ENCODE measurements at regions not wholly inside any gene's neighbourhood (a gene's known extent, or its start where the extent isn't known, plus 50 kb on each side); places are given as distances from the start of the nearest gene placed in this dataset.

DNA sequence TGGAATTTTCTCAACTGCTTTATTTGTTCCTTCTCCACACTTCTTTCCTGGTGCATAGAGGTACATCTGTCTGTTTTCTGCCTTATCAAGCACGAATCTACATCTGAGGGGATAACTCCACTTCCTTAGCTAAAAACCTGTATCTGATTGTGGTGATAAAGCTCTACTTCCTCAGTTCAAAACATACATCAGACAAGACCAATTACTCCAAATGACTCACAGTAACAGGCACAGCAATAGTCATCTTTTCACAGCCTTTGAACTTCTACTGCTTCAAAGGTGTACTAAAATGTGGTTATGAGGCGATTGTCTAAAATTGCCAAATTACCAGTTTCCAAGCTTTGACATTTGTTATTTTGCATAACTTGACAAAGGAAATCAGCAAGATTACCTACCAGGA, 803.6 kb upstream of the ZEB2 start:
- TF ChIP-seq, protein P1, sequence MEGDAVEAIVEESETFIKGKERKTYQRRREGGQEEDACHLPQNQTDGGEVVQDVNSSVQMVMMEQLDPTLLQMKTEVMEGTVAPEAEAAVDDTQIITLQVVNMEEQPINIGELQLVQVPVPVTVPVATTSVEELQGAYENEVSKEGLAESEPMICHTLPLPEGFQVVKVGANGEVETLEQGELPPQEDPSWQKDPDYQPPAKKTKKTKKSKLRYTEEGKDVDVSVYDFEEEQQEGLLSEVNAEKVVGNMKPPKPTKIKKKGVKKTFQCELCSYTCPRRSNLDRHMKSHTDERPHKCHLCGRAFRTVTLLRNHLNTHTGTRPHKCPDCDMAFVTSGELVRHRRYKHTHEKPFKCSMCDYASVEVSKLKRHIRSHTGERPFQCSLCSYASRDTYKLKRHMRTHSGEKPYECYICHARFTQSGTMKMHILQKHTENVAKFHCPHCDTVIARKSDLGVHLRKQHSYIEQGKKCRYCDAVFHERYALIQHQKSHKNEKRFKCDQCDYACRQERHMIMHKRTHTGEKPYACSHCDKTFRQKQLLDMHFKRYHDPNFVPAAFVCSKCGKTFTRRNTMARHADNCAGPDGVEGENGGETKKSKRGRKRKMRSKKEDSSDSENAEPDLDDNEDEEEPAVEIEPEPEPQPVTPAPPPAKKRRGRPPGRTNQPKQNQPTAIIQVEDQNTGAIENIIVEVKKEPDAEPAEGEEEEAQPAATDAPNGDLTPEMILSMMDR (conservative IDR thresholded peaks at IDR 0.05; ENCODE audit: low read depth, low read length): no peak
- TF ChIP-seq EZH2 (IDR thresholded peaks at IDR 0.05; ENCODE audit: borderline replicate concordance, low read depth, low read length, poor library complexity, severe bottlenecking): no peak
